Motor neuron (in vitro differentiated cells): ENCODE measurements at regions not wholly inside any gene's neighbourhood (a gene's known extent, or its start where the extent isn't known, plus 50 kb on each side); places are given as distances from the start of the nearest gene placed in this dataset.

Source experiments
- ATAC-seq, 8 experiments: fragments of 200-7000 bp; cut with Tn5 transposase; replicated peaks in 6 of 8; 2 replicates each; pipeline ENCODE4 v1.8.0; 2021; ENCODE audit warnings: mild to moderate bottlenecking in 8 of 8, moderate library complexity in 8 of 8
- H3K27ac ChIP-seq, 2 donors: fragments of 250-450 bp; sonication (Bioruptor Pico); 2 replicates each; pipeline ENCODE4 v1.9.0; 2021; ENCODE audit warnings: antibody characterized with exemption in 2 of 2, mild to moderate bottlenecking in 2 of 2, moderate library complexity in 1 of 2
- H3K4me1 ChIP-seq, 2 donors: fragments of 250-450 bp; sonication (Bioruptor Pico); replicated peaks in 1 of 2; 2 replicates each; pipeline ENCODE4 v1.6.1; 2021; ENCODE audit warnings: antibody characterized with exemption in 2 of 2, mild to moderate bottlenecking in 2 of 2, moderate library complexity in 1 of 2
- H3K4me3 ChIP-seq, 5 donors: fragments of 250-450 bp; sonication (Bioruptor Pico); 2 replicates each; pipeline ENCODE4 v1.9.0; 2021; ENCODE audit warnings: antibody characterized with exemption in 5 of 5, mild to moderate bottlenecking in 5 of 5, moderate library complexity in 4 of 5
- WGBS, 10 experiments: fragments of 450-650 bp; shearing (Covaris generic); methylation state at CpG; one replicate each; pipeline ENCODE4 v1.0.0; 2022; 5-methylcytosine and 5-hydroxymethylcytosine counted together
- in situ Hi-C, 9 experiments: fragments of 400-800 bp; cut with MboI; loops; one replicate each; pipeline ENCODE4 v1.15.0; 2021; ENCODE audit warnings: low sequenced_read_pairs in 9 of 9, low pct_unique_long_range_greater_than_20kb in 2 of 9; ENCODE audit not compliant: unreplicated experiment in 9 of 9

DNA sequence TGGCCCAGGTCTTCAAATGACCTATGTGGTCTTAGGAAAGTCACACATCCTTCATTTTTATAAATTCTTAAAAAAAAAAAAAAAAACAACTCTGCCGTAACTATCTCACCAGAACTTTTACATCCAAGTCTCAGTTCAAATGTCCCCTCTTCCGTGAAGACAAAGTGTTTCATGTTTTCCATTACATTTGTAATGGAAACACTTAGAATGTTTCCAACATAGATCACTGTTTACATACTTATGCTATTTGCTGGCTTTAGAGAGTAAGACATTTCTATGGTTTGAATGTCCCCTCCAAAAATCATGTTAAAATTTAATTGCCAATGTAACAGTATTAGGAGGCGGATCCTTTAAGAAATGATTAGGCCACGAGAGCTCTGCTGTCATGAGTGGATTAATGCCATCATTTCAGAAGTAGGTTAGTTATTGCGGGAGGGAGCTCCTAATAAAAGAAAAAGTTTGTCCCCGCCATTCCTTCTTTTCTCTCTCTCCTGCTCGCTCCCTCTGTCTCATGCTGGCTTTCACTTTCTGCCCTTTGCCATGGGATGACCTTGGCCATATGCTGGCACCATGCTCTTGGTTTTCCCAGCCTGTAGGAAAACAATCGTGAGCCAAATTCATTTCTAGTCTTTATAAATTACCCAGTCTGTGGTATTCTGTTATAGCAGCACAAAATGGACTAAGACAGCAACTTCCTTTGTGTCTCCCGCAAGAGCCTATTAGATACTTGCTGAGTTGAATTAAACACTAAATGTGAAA is 887.8 kb upstream of the SOX9 start:
- no peak overlapping the region for H3K27ac ChIP-seq
- H3K4me3 ChIP-seq: no peak overlapping the region
- 68 to 93% (median 85%) methylated on average over 2 to 8 of the region's 9 CpGs; no CpG with 5 or more reads in 2 of the 10 experiments for WGBS, 10 experiments
- peaks cover 0 to 6% of the 10 kb centered on the region in 2 donors for H3K4me1 ChIP-seq
- ATAC-seq: no peak
- in situ Hi-C loops: loop anchor here in 1 of 9 experiments (25.0 kb wide), 1 partner anchor 229 kb away; no protein-coding TSS in a partner anchor

DNA sequence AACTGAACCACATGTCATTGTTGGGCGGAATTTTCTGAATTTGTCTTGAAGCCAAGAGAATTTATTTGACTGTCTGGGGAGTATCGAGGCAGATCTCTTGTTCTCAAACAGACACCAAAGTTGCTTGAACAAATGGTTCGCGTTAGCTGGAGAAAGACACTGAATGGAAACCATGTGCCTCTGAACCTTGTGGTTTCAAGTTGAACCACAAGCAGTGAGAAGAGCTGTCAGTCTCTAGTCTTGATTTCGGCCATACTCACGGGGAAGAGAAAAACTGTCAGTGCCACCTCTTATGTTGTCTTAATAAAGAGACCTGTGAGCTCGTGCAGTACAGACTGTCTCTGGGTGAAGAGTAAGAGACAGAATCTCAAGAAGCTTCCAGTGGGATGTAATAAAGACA is 886.5 kb upstream of the SOX9 start:
- no peak overlapping the region for H3K27ac ChIP-seq
- peaks cover 0 to 6% of the 10 kb centered on the region in 2 donors for H3K4me1 ChIP-seq
- H3K4me3 ChIP-seq: no peak overlapping the region
- in situ Hi-C loops: loop anchor here in 1 of 9 experiments (25.0 kb wide), 1 partner anchor 228 kb away; no protein-coding TSS in a partner anchor
- no peak for ATAC-seq
- WGBS, 10 experiments: 27 to 100% (median 90%) methylated on average over 2 to 7 of the region's 7 CpGs

DNA sequence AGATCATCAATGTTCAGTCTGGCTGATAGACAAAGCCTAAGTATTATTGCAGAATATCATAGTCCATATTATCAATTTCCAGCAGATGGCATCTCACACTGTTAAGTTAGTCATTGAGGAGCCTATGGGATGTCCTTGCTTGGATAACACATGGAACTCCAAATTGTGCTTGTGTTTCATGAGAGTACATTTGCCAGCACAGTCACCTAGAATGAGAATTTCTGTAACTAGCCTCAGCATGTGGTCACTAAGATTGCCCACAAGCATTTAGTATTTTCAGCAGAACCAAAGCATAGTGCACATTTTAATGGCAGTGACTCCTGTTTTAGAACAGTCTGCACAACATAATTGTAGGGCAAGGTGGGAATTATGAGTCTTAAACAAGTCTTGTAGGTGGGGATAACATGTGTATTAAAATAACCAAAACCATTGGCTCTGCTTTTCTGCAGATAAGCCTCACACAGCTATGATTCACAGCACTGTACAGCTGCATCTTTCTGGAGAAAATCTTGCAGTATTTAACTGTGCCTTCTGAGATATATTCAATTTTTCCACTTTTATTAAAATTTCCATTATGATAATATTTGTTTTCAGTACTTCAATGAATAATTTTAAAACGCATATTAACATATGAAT is 882.8 kb upstream of the SOX9 start:
- H3K4me1 ChIP-seq: no peaks in the 10 kb centered on the region
- H3K27ac ChIP-seq: no peak overlapping the region
- in situ Hi-C loops: loop anchor here in 1 of 9 experiments (25.0 kb wide), 1 partner anchor 224 kb away; no protein-coding TSS in a partner anchor
- peak in 6 of 8 experiments; percentile 46 to 85 (median 58) for ATAC-seq
- H3K4me3 ChIP-seq: no peak overlapping the region
- 18 to 100% (median 63%) methylated on average over 1 of the region's 1 CpG; no CpG with 5 or more reads in 1 of the 10 experiments for WGBS, 10 experiments

DNA sequence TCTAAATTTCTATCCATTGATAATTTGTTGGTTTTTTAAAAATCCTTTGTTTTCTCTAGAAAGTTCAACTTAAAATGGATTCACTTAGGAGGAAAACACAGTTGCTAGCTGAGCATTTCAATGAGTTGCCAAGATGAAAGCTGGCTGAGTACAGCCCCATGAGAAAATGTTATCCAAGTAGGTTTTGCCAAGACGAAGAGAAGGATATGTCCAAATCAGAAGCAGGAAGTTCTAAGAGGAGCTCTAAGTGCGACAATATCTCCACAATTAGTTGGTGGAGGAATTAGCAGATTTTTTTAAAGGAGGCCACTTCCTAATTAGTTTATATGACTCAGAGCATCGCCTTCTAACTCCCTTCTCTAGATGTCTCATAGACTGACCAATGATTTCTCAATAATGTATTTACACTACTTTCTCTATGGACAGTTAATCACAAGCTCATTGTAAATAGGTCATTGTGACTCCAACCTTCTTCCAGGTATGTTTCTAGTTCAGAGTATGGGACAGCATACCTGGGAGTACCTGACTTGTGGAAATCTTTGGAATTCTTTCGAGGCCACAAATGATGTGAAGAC is 873.3 kb upstream of the SOX9 start:
- Histone ChIP-seq H3K27ac (no peak overlapping the region), H3K4me3 (no peak overlapping the region), H3K4me1 (no peaks in the 10 kb centered on the region)
- WGBS, 10 experiments: 0 to 94% (median 68%) methylated on average over 1 to 4 of the region's 4 CpGs; no CpG with 5 or more reads in 2 of the 10 experiments
- in situ Hi-C loops: loop anchor here in 1 of 9 experiments (25.0 kb wide), 1 partner anchor 215 kb away; no protein-coding TSS in a partner anchor
- no peak for ATAC-seq

DNA sequence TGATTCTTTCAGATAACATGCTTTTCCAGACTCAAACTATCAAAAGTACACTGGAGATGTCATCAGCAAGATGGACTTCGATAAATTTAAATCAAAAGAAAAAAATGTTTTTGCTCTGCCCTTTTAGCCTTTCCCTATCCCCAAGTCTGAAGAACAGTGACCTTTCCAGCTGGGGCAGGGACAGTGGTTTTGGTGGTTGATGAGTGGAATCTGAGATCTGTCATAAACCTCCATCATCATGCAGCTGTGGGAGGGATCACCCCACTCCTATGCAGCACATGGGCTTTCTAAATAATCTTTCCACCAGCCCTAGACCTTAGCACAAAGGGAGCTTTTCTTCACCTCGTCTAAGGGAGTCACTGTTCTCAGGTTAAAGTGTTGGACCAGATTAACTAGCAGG is 869.5 kb upstream of the SOX9 start:
- no peak overlapping the region for H3K27ac ChIP-seq
- H3K4me3 ChIP-seq: no peak overlapping the region
- H3K4me1 ChIP-seq: no peaks in the 10 kb centered on the region
- WGBS, 10 experiments: 0 to 80% (median 80%) methylated on average over 1 to 2 of the region's 2 CpGs; no CpG with 5 or more reads in 4 of the 10 experiments
- in situ Hi-C loops: no loop called here
- no peak for ATAC-seq

DNA sequence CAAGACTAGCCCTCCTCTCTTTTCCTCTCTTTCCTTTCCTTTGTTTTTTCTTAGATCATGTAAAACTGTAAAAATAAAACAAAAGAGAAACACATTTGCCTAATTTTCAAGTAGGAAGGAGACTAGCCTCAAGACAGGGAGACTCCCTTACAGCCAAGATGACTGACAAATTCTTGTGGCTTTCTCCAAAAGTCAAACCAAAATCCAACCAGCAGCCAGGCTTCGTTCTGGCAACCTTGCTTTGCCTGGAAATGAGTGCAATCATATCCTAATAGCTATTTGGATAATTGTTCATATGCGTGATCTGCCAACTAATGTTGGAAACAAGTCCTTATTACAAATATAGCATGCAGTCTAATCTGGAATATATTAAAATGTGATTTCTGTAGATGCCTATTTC is 868.9 kb upstream of the SOX9 start:
- WGBS, 10 experiments: 0 to 93% (median 73%) methylated on average over 1 to 2 of the region's 2 CpGs; no CpG with 5 or more reads in 1 of the 10 experiments
- in situ Hi-C loops: no loop called here
- H3K4me1 ChIP-seq: no peaks in the 10 kb centered on the region
- H3K4me3 ChIP-seq: no peak overlapping the region
- ATAC-seq: no peak
- no peak overlapping the region for H3K27ac ChIP-seq

DNA sequence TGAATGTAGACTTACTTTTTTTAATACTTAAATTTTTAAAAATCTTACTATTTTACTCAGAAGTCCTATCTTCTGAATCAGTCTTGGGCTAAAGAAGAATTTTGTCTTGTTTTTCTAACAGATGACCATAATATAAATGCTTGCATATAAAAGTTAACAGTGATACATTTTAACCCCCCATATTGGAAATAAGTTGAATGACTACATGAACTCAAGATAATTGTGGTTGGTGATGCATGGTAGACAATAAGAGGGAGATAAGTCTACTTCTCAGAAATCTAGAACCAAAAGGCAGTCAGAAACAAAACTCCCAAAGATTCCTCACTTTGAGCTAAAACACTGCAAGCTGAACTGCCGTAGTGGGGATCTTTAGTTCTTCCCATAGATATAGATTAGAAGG is 868.4 kb upstream of the SOX9 start:
- Histone ChIP-seq H3K4me3 (no peak overlapping the region), H3K4me1 (no peaks in the 10 kb centered on the region), H3K27ac (no peak overlapping the region)
- 0 to 100% (median 24%) methylated on average over 1 of the region's 1 CpG; no CpG with 5 or more reads in 4 of the 10 experiments for WGBS, 10 experiments
- in situ Hi-C loops: no loop called here
- ATAC-seq: no peak

- Histone ChIP-seq H3K4me3 (no peak overlapping the region), H3K27ac (no peak overlapping the region), H3K4me1 (peaks cover 0 to 7% of the 10 kb centered on the region in 2 donors)
- 15 to 100% (median 49%) methylated on average over 2 of the region's 2 CpGs; no CpG with 5 or more reads in 2 of the 10 experiments for WGBS, 10 experiments
- no peak for ATAC-seq
- in situ Hi-C loops: no loop called here
These were observed 863.7 kb upstream of the SOX9 start for GRCh38 chr17:71257096-71257495.

- ATAC-seq: peak in 2 of 8 experiments; percentile 48 to 59
- WGBS, 10 experiments: 14 to 78% (median 38%) methylated on average over 1 to 6 of the region's 6 CpGs; no CpG with 5 or more reads in 1 of the 10 experiments
- in situ Hi-C loops: no loop called here
- H3K27ac ChIP-seq: no peak overlapping the region
- H3K4me1 ChIP-seq: peaks cover 0 to 7% of the 10 kb centered on the region in 2 donors
- no peak overlapping the region for H3K4me3 ChIP-seq
These were observed 860.4 kb upstream of the SOX9 start for GRCh38 chr17:71260366-71260940.

DNA sequence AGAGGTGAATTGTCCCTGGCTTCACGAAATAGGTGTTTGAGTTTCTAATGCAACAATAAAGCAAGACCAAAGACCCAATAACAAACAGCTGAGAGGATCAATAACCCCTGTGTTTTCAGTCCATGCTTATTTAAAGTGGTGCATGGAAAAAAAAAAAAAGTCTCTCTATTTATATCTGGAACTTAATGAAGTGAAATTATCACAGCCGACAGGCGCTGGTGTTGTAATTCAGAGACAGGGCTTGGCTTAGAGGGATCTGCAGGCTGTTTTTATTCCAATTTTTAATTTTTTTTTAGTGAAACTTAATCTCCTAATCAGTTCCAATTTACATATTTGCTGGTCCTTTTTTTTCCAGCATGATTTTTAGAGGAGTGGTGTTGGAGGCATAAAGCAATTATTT is 858.2 kb upstream of the SOX9 start:
- no peak for ATAC-seq
- 19 to 97% (median 63%) methylated on average over 1 to 3 of the region's 3 CpGs; no CpG with 5 or more reads in 1 of the 10 experiments for WGBS, 10 experiments
- Histone ChIP-seq H3K27ac (no peak overlapping the region), H3K4me3 (no peak overlapping the region), H3K4me1 (peaks cover 0 to 7% of the 10 kb centered on the region in 2 donors)
- in situ Hi-C loops: no loop called here

- Histone ChIP-seq H3K27ac (no peak overlapping the region), H3K4me3 (no peak overlapping the region), H3K4me1 (no peaks in the 10 kb centered on the region)
- in situ Hi-C loops: no loop called here
- 60 to 100% (median 78%) methylated on average over 1 of the region's 1 CpG; no CpG with 5 or more reads in 1 of the 10 experiments for WGBS, 10 experiments
- ATAC-seq: no peak
These were observed 853.2 kb upstream of the SOX9 start for GRCh38 chr17:71267668-71268067.

DNA sequence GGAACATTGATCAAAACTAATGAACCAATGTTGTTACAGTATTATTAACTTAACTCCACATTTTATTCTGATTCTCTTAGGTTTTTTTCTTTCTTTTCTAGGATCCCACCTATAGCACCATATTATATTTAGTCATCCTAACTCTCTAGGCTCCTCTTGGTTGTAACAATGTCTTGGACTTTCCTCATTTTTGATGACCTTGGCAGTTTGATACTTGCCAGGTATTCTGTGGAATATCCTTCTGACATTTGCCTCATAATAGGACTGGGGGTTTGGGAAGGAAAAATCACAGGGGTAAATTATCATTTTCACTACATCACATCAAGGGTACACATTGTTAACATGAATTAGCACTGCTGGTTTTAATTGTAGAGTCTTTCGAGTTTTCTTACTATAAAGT is 851.6 kb upstream of the SOX9 start:
- WGBS, 10 experiments: 0 to 100% (median 63%) methylated on average over 1 of the region's 1 CpG; no CpG with 5 or more reads in 5 of the 10 experiments
- ATAC-seq: no peak
- no peaks in the 10 kb centered on the region for H3K4me1 ChIP-seq
- no peak overlapping the region for H3K4me3 ChIP-seq
- H3K27ac ChIP-seq: no peak overlapping the region
- in situ Hi-C loops: no loop called here

GRCh38 chr17:71273441-71273840 is 847.4 kb upstream of the SOX9 start:
- H3K4me1 ChIP-seq: no peaks in the 10 kb centered on the region
- WGBS, 10 experiments: 0 to 100% (median 89%) methylated on average over 1 to 2 of the region's 2 CpGs

More at GRCh38 chr17:71273441-71273840, 847.4 kb upstream of the SOX9 start:
- in situ Hi-C loops: no loop called here
- Histone ChIP-seq H3K27ac (no peak overlapping the region), H3K4me3 (no peak overlapping the region)
- no peak for ATAC-seq
